HG02973 (cell line): ENCODE measurements at regions not wholly inside any gene's neighbourhood (a gene's known extent, or its start where the extent isn't known, plus 50 kb on each side); places are given as distances from the start of the nearest gene placed in this dataset.
"Not testable (repeated sequence)": the region's sequence is repeated elsewhere in the genome, so short reads cannot be mapped to it uniquely, and the experiment has no call there.

Experiments used
- ATAC-seq: cut with Tn5 transposase; IDR thresholded peaks from one replicate; pipeline ENCODE4 v1.9.1; 2021; ENCODE audit warnings: moderate library complexity; ENCODE audit not compliant: unreplicated experiment

GRCh38 chr3:118245312-118245711, 789.3 kb downstream of the IGSF11 start:
- ATAC-seq: no peak

- ATAC-seq: not testable (repeated sequence)
Observed at GRCh38 chr3:118258850-118259249, 775.8 kb downstream of the IGSF11 start.

- no peak for ATAC-seq
Observed at GRCh38 chr3:118262800-118263402, 771.7 kb downstream of the IGSF11 start.

GRCh38 chr3:118267588-118267987, 767.1 kb downstream of the IGSF11 start:
- ATAC-seq: no peak

GRCh38 chr3:118269537-118270125, 765.0 kb downstream of the IGSF11 start:
- ATAC-seq: no peak

- ATAC-seq: no peak
Observed at GRCh38 chr3:118272991-118273390, 761.7 kb downstream of the IGSF11 start.

- ATAC-seq: no peak
Observed at GRCh38 chr3:118277814-118278213, 756.8 kb downstream of the IGSF11 start.

- no peak for ATAC-seq
Observed at GRCh38 chr3:118292841-118293240, 741.8 kb downstream of the IGSF11 start.

GRCh38 chr3:118298133-118298532, 736.5 kb downstream of the IGSF11 start:
- ATAC-seq: no peak

- no peak for ATAC-seq
Observed at GRCh38 chr3:118304557-118304956, 730.1 kb downstream of the IGSF11 start.

- no peak for ATAC-seq
Observed at GRCh38 chr3:118332699-118333098, 701.9 kb downstream of the IGSF11 start.

- no peak for ATAC-seq
Observed at GRCh38 chr3:118337649-118338048, 697.0 kb downstream of the IGSF11 start.

- no peak for ATAC-seq
Observed at GRCh38 chr3:118347396-118348168, 687.1 kb downstream of the IGSF11 start.

GRCh38 chr3:118348169-118348557, 686.5 kb downstream of the IGSF11 start:
- no peak for ATAC-seq

GRCh38 chr3:118354556-118354955, 680.1 kb downstream of the IGSF11 start:
- ATAC-seq: no peak

- no peak for ATAC-seq
Observed at GRCh38 chr3:118369892-118370491, 664.7 kb downstream of the IGSF11 start.

- no peak for ATAC-seq
Observed at GRCh38 chr3:118380576-118380975, 654.1 kb downstream of the IGSF11 start.

- no peak for ATAC-seq
Observed at GRCh38 chr3:118396491-118396890, 638.2 kb downstream of the IGSF11 start.

- ATAC-seq: no peak
Observed at GRCh38 chr3:118400086-118400485, 634.6 kb downstream of the IGSF11 start.

GRCh38 chr3:118400886-118401285, 633.8 kb downstream of the IGSF11 start:
- ATAC-seq: no peak

- no peak for ATAC-seq
Observed at GRCh38 chr3:118401887-118402286, 632.8 kb downstream of the IGSF11 start.

- no peak for ATAC-seq
Observed at GRCh38 chr3:118402971-118403370, 631.7 kb downstream of the IGSF11 start.
